Mucosa of gallbladder (tissue), 1 donor: ENCODE measurements at regions not wholly inside any gene's neighbourhood (a gene's known extent, or its start where the extent isn't known, plus 50 kb on each side); places are given as distances from the start of the nearest gene placed in this dataset.
A peak's percentile ranks its signal among the peaks of the same experiment; 100 is the strongest.

Experiments used
- DNase-seq: peaks from one replicate; pipeline ENCODE4 v3.0.0-alpha.2; 2020; ENCODE audit warnings: low spot score
- donor health status: DM: no; HTN: no; CAD: no.

- DNase-seq: no peak
These were observed 157.0 kb downstream of the C9orf152 start for GRCh38 chr9:110050925-110051355.

- DNase-seq: no peak
These were observed 151.9 kb downstream of the C9orf152 start for GRCh38 chr9:110056062-110056461.

- peak; percentile 53 for DNase-seq
These were observed 149.5 kb downstream of the C9orf152 start for GRCh38 chr9:110058304-110058953.

GRCh38 chr9:110059461-110059860, 148.5 kb downstream of the C9orf152 start:
- no peak for DNase-seq

- DNase-seq: no peak
These were observed 143.2 kb downstream of the C9orf152 start for GRCh38 chr9:110064803-110065202.

- DNase-seq: no peak
These were observed 142.4 kb downstream of the C9orf152 start for GRCh38 chr9:110065532-110065931.

GRCh38 chr9:110066929-110067716, 140.8 kb downstream of the C9orf152 start:
- no peak for DNase-seq

GRCh38 chr9:110068212-110068611, 139.7 kb downstream of the C9orf152 start:
- DNase-seq: no peak

- DNase-seq: no peak
These were observed 138.4 kb downstream of the C9orf152 start for GRCh38 chr9:110069326-110070248.

- no peak for DNase-seq
These were observed 135.2 kb downstream of the C9orf152 start for GRCh38 chr9:110072597-110073355.

- DNase-seq: no peak
These were observed 134.5 kb downstream of the C9orf152 start for GRCh38 chr9:110073356-110073905.

- DNase-seq: no peak
These were observed 130.8 kb downstream of the C9orf152 start for GRCh38 chr9:110076894-110077725.

- no peak for DNase-seq
These were observed 130.0 kb downstream of the C9orf152 start for GRCh38 chr9:110077925-110078324.

GRCh38 chr9:110078604-110079003, 129.4 kb downstream of the C9orf152 start:
- no peak for DNase-seq

- DNase-seq: no peak
These were observed 126.6 kb downstream of the C9orf152 start for GRCh38 chr9:110081395-110081794.

- no peak for DNase-seq
These were observed 124.1 kb downstream of the C9orf152 start for GRCh38 chr9:110083866-110084265.

- DNase-seq: no peak
These were observed 121.4 kb downstream of the C9orf152 start for GRCh38 chr9:110086537-110086936.

GRCh38 chr9:110087605-110088004, 120.4 kb downstream of the C9orf152 start:
- no peak for DNase-seq

GRCh38 chr9:110088099-110088498, 119.9 kb downstream of the C9orf152 start:
- DNase-seq: no peak

- DNase-seq: peak; percentile 62
These were observed 118.1 kb downstream of the C9orf152 start for GRCh38 chr9:110089681-110090370.
